Fibroblast of pulmonary artery (primary cell): ENCODE measurements at regions not wholly inside any gene's neighbourhood (a gene's known extent, or its start where the extent isn't known, plus 50 kb on each side); places are given as distances from the start of the nearest gene placed in this dataset.

Experiments used
- DNase-seq: peaks from one replicate; pipeline ENCODE4 v3.0.0-alpha.2; 2010; ENCODE audit warnings: low read depth
- H3K4me3 ChIP-seq: replicated peaks from 2 replicates; pipeline ENCODE4 v1.5.1; 2011; ENCODE audit warnings: low read depth, mild to moderate bottlenecking, control low read depth, low read length, moderate library complexity
- CTCF ChIP-seq: IDR thresholded peaks from 2 replicates; pipeline ENCODE4 v1.5.1; 2011; ENCODE audit warnings: mild to moderate bottlenecking, control low read depth, low read length, inconsistent platforms; ENCODE audit errors: missing control alignments

DNA sequence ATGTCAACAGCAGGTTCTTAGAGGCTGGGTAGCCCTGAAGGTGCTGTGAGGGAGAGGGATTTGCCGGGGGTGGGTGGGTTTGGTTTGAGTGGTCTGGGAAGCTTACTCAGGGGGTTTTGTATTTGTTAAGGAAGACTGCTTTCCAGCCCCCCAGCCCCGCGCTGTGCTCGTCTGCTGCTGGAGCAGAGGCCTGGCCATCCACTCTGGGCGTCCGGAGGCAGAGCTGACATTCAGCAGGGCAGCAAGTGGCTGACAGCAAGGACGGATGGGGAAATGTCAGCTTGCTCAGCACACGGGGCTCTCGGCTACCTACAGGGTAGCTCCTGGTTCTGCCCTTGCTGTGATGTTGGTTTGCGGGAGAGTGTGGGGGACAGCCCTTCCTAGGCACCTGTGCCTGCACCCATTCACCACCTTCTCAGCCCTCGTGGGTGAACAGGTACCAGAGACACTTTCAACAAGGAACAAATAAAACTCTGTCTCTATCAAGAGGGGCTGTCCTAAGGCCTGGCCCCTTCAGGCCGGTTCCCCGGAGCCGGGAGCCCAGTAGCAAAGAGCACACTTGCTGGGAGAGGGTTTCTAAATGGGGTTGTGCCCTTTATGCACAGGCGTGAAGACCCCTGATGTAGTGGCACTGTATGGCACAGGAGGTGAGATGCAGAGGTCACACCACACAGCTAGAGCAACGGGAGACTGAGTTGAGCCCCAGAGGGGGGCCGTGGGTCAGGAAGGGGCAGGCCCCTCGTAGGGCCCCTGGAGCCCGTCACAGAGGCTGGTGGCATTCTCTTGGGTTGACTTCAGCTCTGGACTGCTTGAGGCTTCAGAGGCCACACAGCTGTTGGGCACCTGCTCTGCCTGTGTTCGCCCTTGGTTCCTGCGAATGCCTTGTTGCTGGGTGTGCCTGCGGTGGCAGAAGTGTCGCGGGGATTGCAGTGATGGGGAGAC, 72.2 kb upstream of the SHH start:
- TF ChIP-seq CTCF: no peak
- DNase-seq: no peak
- H3K4me3 ChIP-seq: no peak overlapping the region

DNA sequence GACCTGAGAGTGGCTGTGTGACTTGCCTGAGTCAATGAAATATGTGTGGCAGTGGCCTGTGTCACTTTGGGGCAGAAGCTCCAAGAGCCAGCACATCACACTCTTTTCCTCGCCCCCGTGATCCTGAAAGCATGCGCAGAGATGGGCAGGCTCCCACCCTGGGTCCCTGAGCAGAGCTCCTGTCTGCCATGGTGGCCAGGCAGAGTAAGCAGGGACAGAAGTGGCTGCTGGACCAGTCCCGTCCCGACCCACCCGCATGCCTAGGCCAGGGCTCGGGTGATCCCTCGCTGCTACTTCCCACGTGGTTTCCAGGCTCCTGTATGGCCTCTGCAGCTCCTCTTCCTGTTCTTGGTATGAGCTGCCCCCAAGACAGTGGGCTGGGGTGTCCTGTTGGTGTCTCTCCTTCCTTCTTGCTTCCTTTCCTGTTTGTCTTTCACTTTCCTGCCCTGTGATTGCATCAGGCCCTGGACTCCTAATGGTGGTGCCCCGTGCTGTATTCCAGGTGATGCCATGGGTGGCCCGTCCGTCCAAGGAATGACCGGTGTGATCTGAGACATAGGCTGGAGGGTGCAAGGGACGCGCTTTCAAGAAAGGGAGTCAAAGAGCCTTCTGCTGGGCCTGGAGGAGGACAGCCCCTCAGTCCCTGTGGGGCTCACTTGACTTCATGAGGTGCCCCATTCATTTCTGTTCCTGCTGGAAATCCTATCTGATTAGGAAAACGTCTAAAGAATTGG, 71.4 kb upstream of the SHH start:
- TF ChIP-seq CTCF: no peak
- no peak for DNase-seq
- H3K4me3 ChIP-seq: no peak overlapping the region

- no peak overlapping the region for H3K4me3 ChIP-seq
- peak; percentile 33 for DNase-seq
- no peak for TF ChIP-seq CTCF
Observed at GRCh38 chr7:155882596-155882995, 70.3 kb upstream of the SHH start.

DNA sequence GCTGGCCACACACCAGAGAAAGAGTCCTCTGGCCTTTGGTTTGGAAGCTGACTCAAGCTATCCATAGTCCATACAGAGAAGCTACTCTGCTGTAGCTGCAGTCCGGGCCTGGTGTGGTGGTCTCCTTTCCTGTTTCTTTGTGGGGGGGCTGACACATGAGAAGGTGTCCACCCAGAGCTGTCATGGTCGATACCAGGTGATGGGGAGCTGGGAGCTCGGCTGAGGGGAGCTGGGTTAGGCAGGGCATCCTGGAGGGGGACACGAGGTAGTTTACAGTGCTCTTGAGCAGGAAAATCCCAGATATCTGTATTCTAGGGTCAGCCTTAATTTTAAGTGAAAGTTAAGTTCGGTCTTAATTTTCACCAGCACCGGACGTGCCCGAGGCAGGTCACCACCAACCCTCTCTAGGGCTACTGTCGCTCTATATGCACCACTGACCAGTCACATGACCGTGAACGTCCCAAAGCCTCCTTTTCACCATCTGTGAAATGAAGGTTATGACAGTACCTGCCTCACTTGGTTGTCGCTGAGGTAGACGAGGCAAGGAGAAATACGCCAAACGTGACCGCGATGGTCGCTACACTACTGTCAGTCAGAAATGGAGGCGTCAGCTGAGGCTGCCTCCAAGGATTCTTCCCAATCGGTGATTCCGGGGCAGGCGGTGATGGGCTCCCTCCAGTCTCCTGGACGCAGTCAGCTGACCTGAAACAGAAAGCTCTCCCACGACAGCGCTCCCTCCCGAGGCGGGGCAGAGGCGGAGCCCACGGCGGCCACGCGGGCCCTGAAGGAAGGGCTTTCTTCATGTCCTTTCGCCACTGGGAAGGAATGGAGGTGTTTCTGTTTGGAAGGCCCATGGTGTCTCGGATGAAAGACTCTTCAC, 69.4 kb upstream of the SHH start:
- no peak for DNase-seq
- no peak for TF ChIP-seq CTCF
- H3K4me3 ChIP-seq: no peak overlapping the region

DNA sequence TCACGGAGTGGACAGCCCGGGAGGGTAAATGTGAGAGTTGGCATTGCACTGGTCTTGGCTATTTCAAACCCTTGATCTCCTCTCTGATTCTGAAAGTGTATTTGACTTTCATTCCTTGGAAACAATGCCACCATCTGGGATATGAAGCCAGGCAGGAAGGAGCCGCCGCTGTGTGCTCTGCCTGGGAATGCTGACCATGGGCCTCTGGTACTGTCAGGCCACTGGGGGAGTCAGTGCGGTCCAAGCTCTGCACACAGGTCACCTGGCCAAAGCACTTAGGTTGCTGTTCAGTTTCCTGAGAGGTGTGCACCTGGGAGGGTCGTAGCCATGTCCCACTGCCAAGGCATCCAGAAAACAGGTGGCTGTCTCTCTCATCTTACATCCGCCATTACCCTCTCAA, 68.5 kb upstream of the SHH start:
- DNase-seq: no peak
- H3K4me3 ChIP-seq: no peak overlapping the region
- no peak for TF ChIP-seq CTCF

- no peak for TF ChIP-seq CTCF
- no peak for DNase-seq
Observed at GRCh38 chr7:155879592-155879991, 67.3 kb upstream of the SHH start.

More at GRCh38 chr7:155879592-155879991, 67.3 kb upstream of the SHH start:
- no peak overlapping the region for H3K4me3 ChIP-seq
